K562 (cell line): ENCODE measurements at regions not wholly inside any gene's neighbourhood (a gene's known extent, or its start where the extent isn't known, plus 50 kb on each side); places are given as distances from the start of the nearest gene placed in this dataset.

ENCODE experiments used
- ATAC-seq: fragments of 200-7000 bp; cut with Tn5 transposase; 3 replicates; pipeline ENCODE4 v1.9.1; 2020; ENCODE audit warnings: moderate library complexity
- BruUV-seq: library from RNA; stranded (reverse); fragments of 400-500 nt; replicated peaks from 2 replicates; lab custom pipeline; 2021; lab: Mats Ljungman, UMichigan
- CTCF ChIA-PET: fragments of 300-600 bp; formaldehyde crosslinking; extraction: SDS; loops from one replicate; lab custom pipeline; 2021; ENCODE audit warnings: low intra/inter-chr PET ratio; lab: Yijun Ruan, JAX
- POLR2A ChIA-PET: fragments of 300-600, 350-650 bp; sonication (Branson Sonifier 250); formaldehyde crosslinking; extraction: SDS; loops from one replicate; lab custom pipeline; 2021; ENCODE audit warnings: antibody characterized with exemption, inconsistent platforms; lab: Yijun Ruan, JAX
- DNase-seq, 4 experiments: peaks; one replicate each; pipeline versions ENCODE4 v3.0.0 to v3.0.0-alpha.2; 2011 to 2018; ENCODE audit warnings: low spot score in 3 of 4, mixed read lengths in 3 of 4; ENCODE audit errors: extremely low read depth in 1 of 4
- FAIRE-seq: peaks from 2 replicates; lab custom pipeline; 2011; peaks lifted over from hg19 to GRCh38; lab: Jason Lieb, UNC
- H2AFZ ChIP-seq: 2 replicates; pipeline ENCODE4 v1.6.0; 2011; ENCODE audit warnings: low read depth, low read length, control low read depth, inconsistent platforms
- H3K27ac ChIP-seq: fragments of 200-600 bp; 3 replicates; pipeline ENCODE4 v1.8.0; 2011; ENCODE audit warnings: low read depth, mild to moderate bottlenecking, control low read depth, inconsistent platforms, low read length, moderate library complexity, mixed read lengths; ENCODE audit errors: extremely low read depth
- H3K27me3 ChIP-seq, 2 experiments: fragments of 300-600 bp in 1 of 2; 2 replicates in 1 of 2; 3 replicates in 1 of 2; pipeline versions ENCODE4 v1.6.0 to v1.8.0; 2011; ENCODE audit warnings: inconsistent platforms in 2 of 2, low read length in 2 of 2, mild to moderate bottlenecking in 1 of 2, mixed read lengths in 1 of 2, moderate library complexity in 1 of 2; ENCODE audit not compliant: control insufficient read depth in 2 of 2, insufficient read depth in 2 of 2
- H3K36me3 ChIP-seq: fragments of 300-600 bp; 3 replicates; pipeline ENCODE4 v1.8.0; 2011; ENCODE audit warnings: mild to moderate bottlenecking, low read length, inconsistent platforms; ENCODE audit not compliant: control insufficient read depth, insufficient read depth
- H3K4me1 ChIP-seq, 2 experiments: fragments of 200-600 bp in 1 of 2; replicated peaks in 1 of 2; 2 replicates in 1 of 2; 3 replicates in 1 of 2; pipeline versions ENCODE4 v1.5.1 to v1.8.0; 2011; ENCODE audit warnings: inconsistent platforms in 2 of 2, low read length in 2 of 2, mild to moderate bottlenecking in 1 of 2, mixed read lengths in 1 of 2, moderate library complexity in 1 of 2; ENCODE audit not compliant: control insufficient read depth in 2 of 2, insufficient read depth in 2 of 2
- H3K4me2 ChIP-seq: 2 replicates; pipeline ENCODE4 v1.6.1; 2011; ENCODE audit warnings: low read length, control low read depth, inconsistent platforms, mixed read lengths; ENCODE audit not compliant: insufficient read depth
- H3K4me3 ChIP-seq: fragments of 200-600 bp; sonication (generic), shearing (Covaris generic); 2 replicates; pipeline ENCODE4 v1.5.1; 2016; ENCODE audit warnings: control low read depth, inconsistent platforms
- H3K79me2 ChIP-seq: fragments of 200-600 bp; 3 replicates; pipeline ENCODE4 v1.8.0; 2011; ENCODE audit warnings: low read length, inconsistent platforms; ENCODE audit not compliant: control insufficient read depth, insufficient read depth
- H3K9ac ChIP-seq, 2 experiments: 2 replicates each; pipeline versions ENCODE4 v1.6.0 to v1.6.1; 2011; ENCODE audit warnings: low read depth in 2 of 2, low read length in 2 of 2, control low read depth in 1 of 2, inconsistent platforms in 1 of 2, mild to moderate bottlenecking in 1 of 2, mixed read lengths in 1 of 2; ENCODE audit not compliant: insufficient read depth in 1 of 2
- H3K9me1 ChIP-seq: one replicate; pipeline ENCODE4 v1.6.0; 2011; ENCODE audit warnings: inconsistent platforms, mild to moderate bottlenecking, low read length, moderate library complexity; ENCODE audit not compliant: control insufficient read depth, insufficient read depth
- H3K9me3 ChIP-seq: replicated peaks from 2 replicates; pipeline ENCODE4 v1.5.1; 2011; ENCODE audit warnings: low read depth, low read length, inconsistent platforms; ENCODE audit not compliant: control insufficient read depth, insufficient read depth
- H4K20me1 ChIP-seq: replicated peaks from 2 replicates; pipeline ENCODE4 v1.6.1; 2011; ENCODE audit warnings: low read length, inconsistent platforms, mixed read lengths; ENCODE audit not compliant: control insufficient read depth, insufficient read depth
- ARID3B ChIP-seq: fragments of 250-450 bp; sonication (Bioruptor Pico); IDR thresholded peaks from 2 replicates; pipeline ENCODE4 v1.4.0; 2020; ENCODE audit warnings: borderline replicate concordance
- BMI1 ChIP-seq: fragments of 150-350 bp; IDR thresholded peaks from 2 replicates; pipeline ENCODE4 v1.6.1; 2014; ENCODE audit warnings: low read length
- HDAC1 ChIP-seq, 2 experiments: fragments of 450-650 bp; IDR thresholded peaks; 2 replicates each; pipeline ENCODE4 v1.6.1; 2016 to 2017; ENCODE audit warnings: inconsistent platforms in 1 of 2, mild to moderate bottlenecking in 1 of 2, moderate library complexity in 1 of 2
- HMGXB4 ChIP-seq: sonication (generic); formaldehyde crosslinking; IDR thresholded peaks from 2 replicates; pipeline ENCODE4 v1.8.1; 2023; ENCODE audit warnings: mild to moderate bottlenecking, missing genetic modification reagents
- MAZ ChIP-seq, 2 experiments: fragments of 450-650 bp in 1 of 2; sonication (generic) in 1 of 2; formaldehyde crosslinking; IDR thresholded peaks in 1 of 2; conservative IDR thresholded peaks in 1 of 2; 2 replicates each; pipeline versions ENCODE4 v1.4.0 to v1.5.0; 2020; ENCODE audit warnings: mild to moderate bottlenecking in 1 of 2, missing genetic modification reagents in 1 of 2
- MIER1 ChIP-seq: fragments of 450-650 bp; IDR thresholded peaks from 2 replicates; pipeline ENCODE4 v1.6.1; 2016; ENCODE audit warnings: antibody characterized with exemption, mild to moderate bottlenecking, low read depth
- MTA2 ChIP-seq: fragments of 450-650 bp; IDR thresholded peaks from 2 replicates; pipeline ENCODE4 v1.6.1; 2016; ENCODE audit warnings: low read depth
- NUFIP1 ChIP-seq: fragments of 450-650 bp; IDR thresholded peaks from 2 replicates; pipeline ENCODE4 v1.6.1; 2018; ENCODE audit not compliant: partially characterized antibody
- POLR2A ChIP-seq: fragments of 450-650 bp; conservative IDR thresholded peaks from 2 replicates; pipeline ENCODE4 v1.6.1; 2016
- POLR2B ChIP-seq: fragments of 450-650 bp; IDR thresholded peaks from 2 replicates; pipeline ENCODE4 v1.6.1; 2018; ENCODE audit warnings: low read depth; ENCODE audit not compliant: partially characterized antibody
- RBFOX2 ChIP-seq: fragments of 200-400 bp; formaldehyde crosslinking; IDR thresholded peaks from 2 replicates; pipeline ENCODE4 v1.6.1; 2017; ENCODE audit warnings: low read depth, mild to moderate bottlenecking, low read length, moderate library complexity
- RBM25 ChIP-seq: fragments of 200-400 bp; formaldehyde crosslinking; IDR thresholded peaks from 2 replicates; pipeline ENCODE4 v1.6.1; 2018; ENCODE audit warnings: low read length, low read depth, moderate library complexity; ENCODE audit not compliant: severe bottlenecking
- RHOXF2B ChIP-seq: fragments of 250-450 bp; sonication (Bioruptor Pico); conservative IDR thresholded peaks from 2 replicates; pipeline ENCODE4 v1.5.1; 2021
- SMAD1 ChIP-seq: fragments of 150-350 bp; IDR thresholded peaks from 2 replicates; pipeline ENCODE4 v1.6.1; 2014; ENCODE audit warnings: low read length, low read depth; ENCODE audit not compliant: partially characterized antibody
- SMARCA5 ChIP-seq: fragments of 450-650 bp; IDR thresholded peaks from 2 replicates; pipeline ENCODE4 v1.6.1; 2016
- SNRNP70 ChIP-seq: fragments of 200-400 bp; formaldehyde crosslinking; optimal IDR thresholded peaks from 2 replicates; pipeline ENCODE3; 2017; ENCODE audit warnings: low read depth, low read length
- UBTF ChIP-seq, 2 experiments: IDR thresholded peaks; 2 replicates each; pipeline ENCODE4 v1.6.1; 2012; ENCODE audit warnings: improper control_type of control experiment in 2 of 2, low read depth in 2 of 2, low read length in 2 of 2, borderline replicate concordance in 1 of 2
- ZBED1 ChIP-seq: IDR thresholded peaks from 2 replicates; pipeline ENCODE4 v1.6.1; 2014
- ZNF121 ChIP-seq: sonication (generic); formaldehyde crosslinking; conservative IDR thresholded peaks from 2 replicates; pipeline ENCODE4 v1.8.0; 2022; ENCODE audit warnings: missing genetic modification reagents
- WGBS: fragments of 100-300 bp; shearing (Covaris generic); methylation state at CpG from one replicate; pipeline ENCODE4 v1.1.6; 2016; ENCODE audit warnings: low coverage, mixed read lengths; ENCODE audit not compliant: insufficient coverage; ENCODE audit errors: missing lambda C conversion rate; 5-methylcytosine and 5-hydroxymethylcytosine counted together
- in situ Hi-C: fragments of 300-500 bp; cut with MboI; formaldehyde crosslinking; loops from 4 replicates; pipeline ENCODE4 v1.15.0; 2018; ENCODE audit warnings: inconsistent platforms, mixed read lengths
- intact Hi-C: fragments of 100-400 bp; cut with micrococcal nuclease; formaldehyde crosslinking; loops from 2 replicates; pipeline ENCODE4 v1.14.2; 2022

- TF ChIP-seq RHOXF2B, result no peak
- no peak for TF ChIP-seq HDAC1 (IDR thresholded peaks at IDR 0.05)
- TF ChIP-seq UBTF (IDR thresholded peaks at IDR 0.05; ENCODE audit: borderline replicate concordance in 1 of 2, low read depth in 2 of 2, low read length in 2 of 2), result no peak
Observed at GRCh38 chr1:108028841-108029388, 63.9 kb upstream of the VAV3 start (continued).

- no peaks in the 10 kb centered on the region for H3K9me3 ChIP-seq
- H3K4me1 ChIP-seq, result no peaks in the 10 kb centered on the region
- H3K9me1 ChIP-seq, result no peaks in the 10 kb centered on the region
- no peaks in the 10 kb centered on the region for H3K36me3 ChIP-seq
- ChIA-PET CTCF (no interaction called here), POLR2A (no interaction called here)
- no peaks in the 10 kb centered on the region for H4K20me1 ChIP-seq
- 0% methylated on average over 1 of the region's 1 CpG for WGBS
- no peak overlapping the region for H3K4me2 ChIP-seq
- intact Hi-C loops, result no loop called here
- no peak for FAIRE-seq
- H3K9ac ChIP-seq, result no peak overlapping the region
- DNase-seq, result no peak
- no peak overlapping the region for H3K27ac ChIP-seq
- no peaks in the 10 kb centered on the region for H3K79me2 ChIP-seq
- no peak for ATAC-seq
- no TSS peak for BruUV-seq
- H3K27me3 ChIP-seq, result peaks cover 3 to 9% of the 10 kb centered on the region in 2 experiments; a peak in 4 of 5 replicates
- no peak overlapping the region for H3K4me3 ChIP-seq
- no peak overlapping the region for H2AFZ ChIP-seq
- in situ Hi-C loops, result no loop called here
- TF ChIP-seq MAZ (CRISPR knock-in tag; conservative IDR thresholded peaks at IDR 0.05 in 1 of 2, IDR thresholded peaks at IDR 0.05 in 1 of 2) (no peak), BMI1 (no peak), MTA2 (no peak), SMAD1 (no peak), NUFIP1 (no peak), RBFOX2 (no peak), ZBED1 (no peak), RBM25 (no peak), ARID3B (CRISPR knock-in tag) (no peak), SNRNP70 (no peak), POLR2B (no peak), HMGXB4 (CRISPR knock-in tag) (no peak), MIER1 (no peak), POLR2A (no peak), SMARCA5 (no peak), ZNF121 (CRISPR knock-in tag) (no peak)
Observed at GRCh38 chr1:108027389-108027788, 62.4 kb upstream of the VAV3 start.
